Subcutaneous abdominal adipose tissue (tissue), 5 donors: ENCODE measurements at regions not wholly inside any gene's neighbourhood (a gene's known extent, or its start where the extent isn't known, plus 50 kb on each side); places are given as distances from the start of the nearest gene placed in this dataset.
"Not testable (repeated sequence)": the region's sequence is repeated elsewhere in the genome, so short reads cannot be mapped to it uniquely, and the experiment has no call there.

Source experiments
- H3K27ac ChIP-seq: one replicate; pipeline ENCODE4 v1.7.0; 2013; ENCODE audit warnings: low read depth, mild to moderate bottlenecking, inconsistent platforms, low read length, moderate library complexity
- H3K27me3 ChIP-seq, 5 donors: one replicate each; pipeline ENCODE4 v1.7.0; 2013; ENCODE audit warnings: low read length in 5 of 5, inconsistent platforms in 1 of 5; ENCODE audit not compliant: control insufficient read depth in 5 of 5, insufficient read depth in 4 of 5
- H3K36me3 ChIP-seq, 5 donors: one replicate each; pipeline ENCODE4 v1.7.0; 2013; ENCODE audit warnings: low read length in 5 of 5; ENCODE audit not compliant: control insufficient read depth in 5 of 5, insufficient read depth in 5 of 5
- H3K4me1 ChIP-seq, 5 donors: one replicate each; pipeline ENCODE4 v1.7.0; 2013; ENCODE audit warnings: low read length in 5 of 5, mild to moderate bottlenecking in 3 of 5, moderate library complexity in 1 of 5; ENCODE audit not compliant: control insufficient read depth in 5 of 5, insufficient read depth in 5 of 5
- H3K4me3 ChIP-seq, 5 donors: one replicate each; pipeline ENCODE4 v1.7.0; 2013; ENCODE audit warnings: low read length in 5 of 5, low read depth in 1 of 5
- H3K9ac ChIP-seq, 5 donors: one replicate each; pipeline ENCODE4 v1.7.0; 2013; ENCODE audit warnings: low read length in 5 of 5, mild to moderate bottlenecking in 4 of 5, moderate library complexity in 3 of 5
- H3K9me3 ChIP-seq, 5 donors: one replicate each; pipeline ENCODE4 v1.7.0; 2013; ENCODE audit warnings: low read length in 5 of 5; ENCODE audit not compliant: control insufficient read depth in 5 of 5
- donor health status: healthy.
- donor health status: healthy.
- donor health status: healthy.
- donor health status: healthy.
- donor health status: healthy.

GRCh38 chr12:60213272-60213671, 617.4 kb downstream of the SLC16A7 start:
- H3K9me3 ChIP-seq, result peaks cover 0 to 14% (median 0%) of the 10 kb centered on the region in 5 donors
- H3K4me1 ChIP-seq, H3K27me3 ChIP-seq, H3K27ac ChIP-seq, H3K9ac ChIP-seq, H3K36me3 ChIP-seq, H3K4me3 ChIP-seq: not testable (repeated sequence)

- Histone ChIP-seq H3K36me3 (no peaks in the 10 kb centered on the region), H3K27me3 (no peaks in the 10 kb centered on the region), H3K4me3 (no peak overlapping the region)
These were observed 620.4 kb downstream of the SLC16A7 start for GRCh38 chr12:60216226-60216625.

GRCh38 chr12:60223242-60223641, 627.4 kb downstream of the SLC16A7 start:
- no peaks in the 10 kb centered on the region for H3K36me3 ChIP-seq
- no peaks in the 10 kb centered on the region for H3K27me3 ChIP-seq
- peaks cover 0 to 2% (median 0%) of the 10 kb centered on the region in 5 donors for H3K9me3 ChIP-seq
- H3K4me1 ChIP-seq, result no peaks in the 10 kb centered on the region
- no peak overlapping the region for H3K27ac ChIP-seq
- H3K4me3 ChIP-seq, result no peak overlapping the region
- H3K9ac ChIP-seq, result no peak overlapping the region

More at GRCh38 chr12:60216226-60216625, 620.4 kb downstream of the SLC16A7 start:
- no peaks in the 10 kb centered on the region for H3K4me1 ChIP-seq
- H3K9ac ChIP-seq, result no peak overlapping the region
- peaks cover 0 to 14% (median 0%) of the 10 kb centered on the region in 5 donors for H3K9me3 ChIP-seq
- no peak overlapping the region for H3K27ac ChIP-seq

- Histone ChIP-seq H3K4me1 (no peaks in the 10 kb centered on the region), H3K36me3 (no peaks in the 10 kb centered on the region), H3K27ac (no peak overlapping the region), H3K4me3 (no peak overlapping the region), H3K27me3 (no peaks in the 10 kb centered on the region), H3K9me3 (peaks cover 0 to 2% (median 0%) of the 10 kb centered on the region in 5 donors), H3K9ac (no peak overlapping the region)
These were observed 629.6 kb downstream of the SLC16A7 start for GRCh38 chr12:60225216-60226000.

- Histone ChIP-seq H3K9me3 (peaks cover 0 to 2% (median 0%) of the 10 kb centered on the region in 5 donors), H3K27ac (no peak overlapping the region), H3K4me1 (no peaks in the 10 kb centered on the region), H3K4me3 (no peak overlapping the region), H3K27me3 (no peaks in the 10 kb centered on the region), H3K36me3 (no peaks in the 10 kb centered on the region), H3K9ac (no peak overlapping the region)
These were observed 632.1 kb downstream of the SLC16A7 start for GRCh38 chr12:60227916-60228315.

- H3K4me3 ChIP-seq, result no peak overlapping the region
- no peak overlapping the region for H3K9ac ChIP-seq
- no peak overlapping the region for H3K27ac ChIP-seq
- H3K4me1 ChIP-seq, result no peaks in the 10 kb centered on the region
- no peaks in the 10 kb centered on the region for H3K36me3 ChIP-seq
- H3K27me3 ChIP-seq, result no peaks in the 10 kb centered on the region
- H3K9me3 ChIP-seq, result peaks cover 0 to 3% (median 0%) of the 10 kb centered on the region in 5 donors
These were observed 634.2 kb downstream of the SLC16A7 start for GRCh38 chr12:60230056-60230455.

GRCh38 chr12:60231303-60231702, 635.5 kb downstream of the SLC16A7 start:
- H3K36me3 ChIP-seq, result no peaks in the 10 kb centered on the region
- no peak overlapping the region for H3K27ac ChIP-seq
- H3K4me3 ChIP-seq, result no peak overlapping the region
- H3K27me3 ChIP-seq, result no peaks in the 10 kb centered on the region
- no peaks in the 10 kb centered on the region for H3K4me1 ChIP-seq
- peaks cover 0 to 3% (median 0%) of the 10 kb centered on the region in 5 donors for H3K9me3 ChIP-seq
- H3K9ac ChIP-seq, result no peak overlapping the region

- Histone ChIP-seq H3K27ac (no peak overlapping the region), H3K36me3 (no peaks in the 10 kb centered on the region), H3K9me3 (peaks cover 0 to 3% (median 0%) of the 10 kb centered on the region in 5 donors), H3K4me1 (no peaks in the 10 kb centered on the region), H3K4me3 (no peak overlapping the region), H3K9ac (no peak overlapping the region), H3K27me3 (no peaks in the 10 kb centered on the region)
These were observed 636.4 kb downstream of the SLC16A7 start for GRCh38 chr12:60231976-60232907.

- H3K27me3 ChIP-seq, H3K9me3 ChIP-seq, H3K4me1 ChIP-seq, H3K4me3 ChIP-seq, H3K9ac ChIP-seq, H3K36me3 ChIP-seq, H3K27ac ChIP-seq: not testable (repeated sequence)
These were observed 638.9 kb downstream of the SLC16A7 start for GRCh38 chr12:60234611-60235195.

- peaks cover 0 to 3% (median 0%) of the 10 kb centered on the region in 5 donors for H3K9me3 ChIP-seq
- H3K36me3 ChIP-seq, result no peaks in the 10 kb centered on the region
- H3K9ac ChIP-seq, result no peak overlapping the region
- H3K4me3 ChIP-seq, result no peak overlapping the region
- no peaks in the 10 kb centered on the region for H3K27me3 ChIP-seq
- no peak overlapping the region for H3K27ac ChIP-seq
- H3K4me1 ChIP-seq, result no peaks in the 10 kb centered on the region
These were observed 639.4 kb downstream of the SLC16A7 start for GRCh38 chr12:60235261-60235660.
